ENCODE measurements at regions not wholly inside any gene's neighbourhood (a gene's known extent, or its start where the extent isn't known, plus 50 kb on each side); places are given as distances from the start of the nearest gene placed in this dataset.
A peak's percentile ranks its signal among the peaks of the same experiment; 100 is the strongest.
"Not testable (repeated sequence)": the region's sequence is repeated elsewhere in the genome, so short reads cannot be mapped to it uniquely, and the experiment has no call there.

DNA sequence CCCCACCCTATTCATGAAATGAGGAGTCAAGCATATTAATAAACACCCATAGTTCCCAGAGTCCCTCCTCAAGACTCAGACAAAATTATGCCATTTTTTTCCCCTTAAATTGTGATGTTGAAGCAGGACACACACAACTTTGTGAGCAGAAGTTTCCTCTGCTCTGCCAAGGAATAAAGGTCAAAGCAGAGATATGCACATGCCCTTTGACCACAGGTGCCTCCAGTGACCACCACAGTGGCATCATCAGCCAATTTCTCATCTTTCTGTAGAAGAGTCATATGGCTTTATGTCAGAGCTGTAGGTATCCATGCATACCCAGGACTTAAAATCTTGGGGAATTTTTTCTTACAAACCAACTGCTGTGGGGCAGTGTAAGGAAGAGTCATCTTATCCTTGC, 304.4 kb upstream of the GADL1 start:
- Mint-ChIP-seq H3K27ac (no peak overlapping the region), H3K27me3 (no peaks in the 10 kb centered on the region), H3K4me1 (no peaks in the 10 kb centered on the region), H3K36me3 (ENCODE audit: low read depth) (no peaks in the 10 kb centered on the region), H3K4me3 (no peak overlapping the region)
- H3K9me3 ChIP-seq (ENCODE audit: control insufficient read depth, low read length, poor library complexity, severe bottlenecking): no peaks in the 10 kb centered on the region
- ATAC-seq (no peak), DNase-seq (no peak)

DNA sequence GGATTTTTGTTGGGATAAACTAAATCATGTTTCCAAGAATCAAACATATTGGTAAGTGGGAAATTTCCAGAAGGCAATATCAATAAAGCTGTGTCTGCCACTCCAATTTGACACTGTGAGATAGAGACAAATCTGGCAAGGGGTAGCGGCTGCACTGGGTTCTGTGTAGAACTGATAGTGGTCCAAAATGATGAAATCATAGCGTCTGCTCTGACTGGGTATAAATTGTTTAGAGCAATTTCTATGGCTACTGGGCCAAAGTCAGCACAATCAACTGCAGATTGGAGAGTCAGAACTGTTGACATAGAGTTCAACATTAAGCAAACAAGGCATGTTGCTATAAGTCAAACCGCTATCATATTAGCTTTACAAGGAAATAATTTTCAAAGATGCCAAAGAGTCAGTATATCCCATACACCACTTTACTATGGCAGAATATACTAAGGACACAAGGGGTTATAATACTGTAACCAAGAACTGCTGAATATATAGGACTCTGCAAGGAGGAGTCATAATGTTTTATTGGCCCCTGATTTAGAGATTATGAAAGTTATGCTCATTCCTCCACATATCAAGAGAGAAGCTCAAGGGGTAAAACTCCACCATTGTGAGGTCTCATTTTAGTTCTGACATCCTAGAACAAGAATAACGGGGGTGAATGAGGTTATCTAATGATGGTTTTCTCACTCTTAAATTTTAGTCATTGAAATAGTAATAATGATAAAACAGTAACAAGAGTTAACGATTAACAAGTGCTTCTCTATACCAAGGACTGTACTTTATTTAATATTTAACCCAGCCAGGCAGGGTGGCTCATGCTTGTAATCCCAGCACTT, 309.7 kb upstream of the GADL1 start:
- H3K4me3 Mint-ChIP-seq: no peak overlapping the region
- no peak for ATAC-seq
- H3K27ac Mint-ChIP-seq: no peak overlapping the region
- no peaks in the 10 kb centered on the region for H3K4me1 Mint-ChIP-seq
- H3K36me3 Mint-ChIP-seq (ENCODE audit: low read depth): no peaks in the 10 kb centered on the region
- H3K27me3 Mint-ChIP-seq: no peaks in the 10 kb centered on the region
- no peak for DNase-seq
- H3K9me3 ChIP-seq (ENCODE audit: control insufficient read depth, low read length, poor library complexity, severe bottlenecking): no peaks in the 10 kb centered on the region

DNA sequence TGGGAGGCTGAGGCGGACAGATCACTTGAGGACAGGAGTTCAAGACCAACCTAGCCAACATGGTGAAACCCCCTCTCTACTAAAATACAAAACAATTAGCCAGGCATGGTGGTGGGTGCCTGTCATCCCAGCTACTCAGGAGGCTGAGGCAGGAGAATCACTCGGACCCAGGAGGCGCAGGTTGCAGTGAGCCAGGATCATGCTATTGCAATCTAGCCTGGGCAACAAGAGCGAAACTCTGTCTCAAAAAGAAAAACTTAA, 310.3 kb upstream of the GADL1 start:
- H3K27me3 Mint-ChIP-seq; H3K9me3 ChIP-seq (ENCODE audit: control insufficient read depth, low read length, poor library complexity, severe bottlenecking); H3K36me3 Mint-ChIP-seq (ENCODE audit: low read depth); DNase-seq; H3K27ac Mint-ChIP-seq; H3K4me1 Mint-ChIP-seq; ATAC-seq; H3K4me3 Mint-ChIP-seq: not testable (repeated sequence)

DNA sequence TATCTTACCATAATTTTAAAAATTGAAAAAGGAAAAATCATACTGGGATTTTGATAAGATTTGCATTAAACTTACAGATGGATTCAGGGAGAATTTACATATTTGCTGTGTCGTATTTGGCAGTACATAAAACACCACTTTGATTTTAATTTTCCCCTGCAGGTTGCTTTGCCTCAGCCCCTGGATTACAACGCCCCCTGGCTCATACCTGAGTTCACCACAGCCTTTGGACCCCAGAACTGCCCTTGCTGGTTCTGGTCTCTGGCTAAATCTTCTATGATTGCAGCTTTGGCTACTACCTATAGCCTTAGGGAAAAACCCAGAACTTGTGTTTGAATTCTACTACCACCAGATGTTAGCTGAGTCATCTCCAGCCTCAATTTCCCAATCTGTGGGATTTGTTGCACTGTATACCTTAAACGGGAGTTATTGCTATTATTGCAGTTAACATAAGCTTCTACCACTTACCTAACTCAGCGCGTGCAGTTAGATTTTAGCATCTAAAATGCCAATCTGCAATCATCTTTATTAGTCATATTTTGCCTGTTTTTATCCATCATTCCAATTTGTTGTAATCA, 315.7 kb upstream of the GADL1 start:
- DNase-seq: no peak
- no peaks in the 10 kb centered on the region for H3K36me3 Mint-ChIP-seq (ENCODE audit: low read depth)

DNA sequence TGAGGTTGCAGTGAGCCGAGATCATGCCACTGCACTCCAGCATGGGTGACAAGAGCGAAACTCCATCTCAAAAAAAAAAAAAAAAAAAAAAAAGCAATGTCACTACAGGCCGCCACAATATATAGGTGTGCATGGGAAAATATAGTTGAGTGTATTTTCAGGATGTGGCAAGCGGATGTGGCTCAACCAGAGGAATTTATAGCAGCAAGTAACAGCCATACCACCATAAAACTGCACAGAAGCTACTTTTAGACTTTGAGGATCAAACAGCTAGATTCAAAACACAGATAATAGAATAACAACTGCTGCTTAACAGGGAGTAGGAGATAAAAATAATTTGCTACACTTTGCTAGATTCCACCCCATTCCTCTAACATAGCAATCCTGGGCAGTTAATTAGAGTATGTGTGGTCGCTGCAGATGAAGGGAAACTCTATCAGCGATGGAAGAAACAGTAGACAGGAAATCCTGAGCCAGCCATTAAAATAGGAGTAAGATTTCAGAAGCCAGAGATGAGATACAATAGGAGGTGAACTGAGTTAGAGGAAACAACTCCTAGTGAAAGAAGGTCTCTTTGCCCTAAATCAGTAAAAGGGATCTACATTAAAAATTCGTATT, 318.7 kb upstream of the STT3B start:
- DNase-seq (peak in 1 of 3 donors; percentile 30), ATAC-seq (peak; percentile 91)
- H3K27me3 Mint-ChIP-seq: no peaks in the 10 kb centered on the region
- no peaks in the 10 kb centered on the region for H3K36me3 Mint-ChIP-seq (ENCODE audit: low read depth)
- peak overlapping the region; percentile 86 for H3K4me3 Mint-ChIP-seq
- H3K9me3 ChIP-seq (ENCODE audit: control insufficient read depth, low read length, poor library complexity, severe bottlenecking): no peaks in the 10 kb centered on the region
- H3K27ac Mint-ChIP-seq: peak overlapping the region; percentile 88
- peaks cover 75% of the 10 kb centered on the region for H3K4me1 Mint-ChIP-seq

More for the DNA sequence above, 315.7 kb upstream of the GADL1 start:
- ATAC-seq: no peak
- Mint-ChIP-seq H3K4me1 (peaks cover 44% of the 10 kb centered on the region), H3K27me3 (no peaks in the 10 kb centered on the region), H3K4me3 (no peak overlapping the region), H3K27ac (no peak overlapping the region)
- no peaks in the 10 kb centered on the region for H3K9me3 ChIP-seq (ENCODE audit: control insufficient read depth, low read length, poor library complexity, severe bottlenecking)

DNA sequence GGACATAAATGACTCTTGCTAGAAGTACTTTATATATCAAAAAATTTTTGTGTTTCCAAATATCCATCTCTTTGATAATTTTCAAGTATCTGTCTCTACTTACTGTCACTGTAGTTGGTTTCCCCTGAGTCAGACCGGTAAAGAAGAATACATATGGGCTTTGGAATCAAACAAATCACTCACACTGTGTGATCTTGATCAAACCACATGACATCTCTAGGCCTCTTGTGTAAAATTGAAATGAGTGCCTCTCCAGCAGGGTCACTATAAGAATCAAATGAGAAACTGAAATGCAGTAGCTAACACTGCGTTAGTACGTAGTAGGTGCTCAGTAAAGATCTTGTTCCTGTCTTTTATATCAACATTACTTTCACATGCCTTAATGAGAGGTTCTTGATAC, 314.6 kb upstream of the STT3B start:
- H3K36me3 Mint-ChIP-seq (ENCODE audit: low read depth): no peaks in the 10 kb centered on the region
- no peaks in the 10 kb centered on the region for H3K9me3 ChIP-seq (ENCODE audit: control insufficient read depth, low read length, poor library complexity, severe bottlenecking)
- no peaks in the 10 kb centered on the region for H3K27me3 Mint-ChIP-seq
- no peak for DNase-seq
- peaks cover 80% of the 10 kb centered on the region for H3K4me1 Mint-ChIP-seq
- no peak overlapping the region for H3K4me3 Mint-ChIP-seq
- no peak for ATAC-seq
- peak overlapping the region; percentile 5 for H3K27ac Mint-ChIP-seq

DNA sequence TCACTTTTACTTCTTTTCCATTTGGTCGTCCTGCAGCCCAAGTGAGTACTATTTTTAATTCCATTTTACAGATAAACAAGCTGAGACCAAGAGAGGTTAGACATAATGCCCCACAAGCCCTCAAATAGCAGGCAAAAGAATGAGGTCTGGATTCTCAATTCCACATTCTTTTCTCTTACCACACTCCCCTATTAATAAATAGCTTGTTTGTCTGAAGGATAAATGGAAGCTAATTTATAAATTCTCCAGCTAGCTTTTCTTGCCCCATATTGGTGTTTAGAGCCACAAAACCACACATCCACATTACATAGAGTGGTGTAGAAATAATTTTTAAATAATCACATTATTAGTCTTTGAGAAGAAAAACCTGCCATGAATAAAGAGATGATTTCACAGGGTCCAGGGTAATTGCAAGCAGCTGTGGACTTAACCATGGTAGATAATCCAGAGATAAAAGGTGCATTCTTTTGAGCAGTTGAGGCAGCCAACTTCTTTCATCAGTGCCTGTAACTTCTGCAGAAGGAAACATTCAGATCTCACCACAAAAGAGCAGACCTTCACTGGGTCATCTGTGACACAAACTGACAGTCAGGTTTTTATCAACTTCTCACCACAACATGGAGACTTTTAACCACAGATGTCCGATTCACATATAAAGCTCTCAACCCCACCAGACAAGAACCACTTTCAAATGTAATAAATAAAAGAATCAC, 313.4 kb upstream of the STT3B start:
- no peaks in the 10 kb centered on the region for H3K27me3 Mint-ChIP-seq
- peaks cover 80% of the 10 kb centered on the region for H3K4me1 Mint-ChIP-seq
- peak overlapping the region; percentile 19 for H3K4me3 Mint-ChIP-seq
- no peaks in the 10 kb centered on the region for H3K9me3 ChIP-seq (ENCODE audit: control insufficient read depth, low read length, poor library complexity, severe bottlenecking)
- ATAC-seq (no peak), DNase-seq (no peak)
- H3K27ac Mint-ChIP-seq: peak overlapping the region; percentile 5
- H3K36me3 Mint-ChIP-seq (ENCODE audit: low read depth): no peaks in the 10 kb centered on the region

DNA sequence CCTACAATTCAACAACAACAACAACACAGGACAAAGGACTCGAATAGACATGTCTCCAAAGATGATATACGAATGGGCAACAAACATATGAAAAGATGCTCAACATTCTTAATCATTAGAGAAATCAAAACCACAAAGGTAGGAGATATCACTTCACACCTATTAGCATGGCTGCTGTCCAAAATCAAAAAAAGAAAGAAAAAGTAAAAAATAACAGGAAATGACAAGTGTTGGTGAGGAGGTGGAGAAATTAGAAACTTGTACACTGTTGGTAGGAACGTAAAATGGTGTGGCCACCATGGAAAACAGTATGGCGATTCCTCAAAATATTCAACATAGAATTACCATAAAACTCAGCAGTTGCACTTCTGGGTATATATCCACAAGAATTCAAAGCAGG, 312.3 kb upstream of the STT3B start:
- Mint-ChIP-seq H3K27me3 (no peaks in the 10 kb centered on the region), H3K36me3 (ENCODE audit: low read depth) (no peaks in the 10 kb centered on the region), H3K27ac (no peak overlapping the region), H3K4me1 (peaks cover 75% of the 10 kb centered on the region), H3K4me3 (no peak overlapping the region)
- DNase-seq (no peak), ATAC-seq (no peak)
- H3K9me3 ChIP-seq (ENCODE audit: control insufficient read depth, low read length, poor library complexity, severe bottlenecking): no peaks in the 10 kb centered on the region

DNA sequence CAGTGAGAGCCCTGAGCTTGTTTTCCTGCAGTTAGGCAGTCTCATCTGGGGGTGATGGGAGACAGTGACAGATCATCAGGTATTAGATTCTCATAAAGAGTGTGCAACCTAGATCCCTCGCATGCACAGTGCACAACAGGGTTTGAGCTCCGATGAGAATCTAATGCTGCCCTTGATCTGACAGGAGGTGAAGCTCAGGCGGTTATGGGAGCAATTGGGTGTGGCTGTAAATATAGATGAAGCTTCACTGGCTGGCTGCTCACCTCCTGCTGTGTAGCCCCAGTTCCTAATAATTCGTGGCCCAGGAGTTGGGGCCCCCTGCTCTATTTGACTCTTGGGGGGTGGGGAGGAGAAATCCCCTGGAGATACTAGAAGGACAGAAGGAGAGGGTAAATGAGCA, 309.4 kb upstream of the STT3B start:
- Mint-ChIP-seq H3K4me1 (peaks cover 74% of the 10 kb centered on the region), H3K4me3 (peak overlapping the region; percentile 84), H3K36me3 (ENCODE audit: low read depth) (no peaks in the 10 kb centered on the region), H3K27me3 (no peaks in the 10 kb centered on the region), H3K27ac (peak overlapping the region; percentile 97)
- DNase-seq (no peak), ATAC-seq (no peak)
- H3K9me3 ChIP-seq (ENCODE audit: control insufficient read depth, low read length, poor library complexity, severe bottlenecking): no peaks in the 10 kb centered on the region

DNA sequence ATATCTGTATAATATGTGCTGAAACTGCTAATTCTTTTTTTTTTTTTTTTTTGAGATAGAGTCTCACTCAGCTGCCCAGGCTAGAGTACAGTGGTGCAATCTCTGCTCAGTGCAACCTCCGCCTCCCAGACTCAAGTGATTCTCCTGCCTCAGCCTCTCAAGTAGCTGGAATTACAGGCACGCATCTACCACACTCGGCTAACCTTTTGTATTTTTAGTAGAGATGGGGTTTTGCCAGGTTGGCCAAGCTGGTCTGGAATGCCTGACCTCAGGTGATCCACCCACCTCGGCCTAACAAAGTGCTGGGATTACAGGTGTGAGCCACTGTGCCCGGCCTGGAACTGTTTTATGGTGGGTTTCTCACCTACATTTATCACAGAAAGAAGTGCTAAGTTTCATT, 307.8 kb upstream of the STT3B start:
- ATAC-seq (no peak), DNase-seq (no peak)
- no peaks in the 10 kb centered on the region for H3K36me3 Mint-ChIP-seq (ENCODE audit: low read depth)
- H3K4me1 Mint-ChIP-seq: peaks cover 69% of the 10 kb centered on the region
- H3K27ac Mint-ChIP-seq: peak overlapping the region; percentile 97
- no peaks in the 10 kb centered on the region for H3K9me3 ChIP-seq (ENCODE audit: control insufficient read depth, low read length, poor library complexity, severe bottlenecking)
- no peaks in the 10 kb centered on the region for H3K27me3 Mint-ChIP-seq
- no peak overlapping the region for H3K4me3 Mint-ChIP-seq

DNA sequence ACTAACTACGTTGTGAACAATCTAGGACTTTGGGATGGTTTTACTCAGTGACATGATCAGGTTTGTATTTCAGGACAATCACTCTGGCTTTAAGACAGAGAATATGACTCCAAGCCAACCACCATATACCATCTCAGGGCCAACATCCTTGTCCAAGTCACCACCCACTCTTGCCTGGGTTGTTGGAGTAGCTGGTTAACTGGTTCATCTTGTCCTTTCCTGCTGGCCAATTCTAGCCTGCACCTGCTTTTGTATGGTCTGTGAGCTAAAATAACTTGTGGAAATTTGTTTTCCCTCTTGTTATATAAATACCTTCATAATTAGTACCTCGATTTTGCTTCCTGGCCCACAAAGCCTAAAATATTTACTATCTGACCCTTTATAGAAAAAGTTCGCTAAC, 306.8 kb upstream of the STT3B start:
- peak overlapping the region; percentile 97 for H3K27ac Mint-ChIP-seq

DNA sequence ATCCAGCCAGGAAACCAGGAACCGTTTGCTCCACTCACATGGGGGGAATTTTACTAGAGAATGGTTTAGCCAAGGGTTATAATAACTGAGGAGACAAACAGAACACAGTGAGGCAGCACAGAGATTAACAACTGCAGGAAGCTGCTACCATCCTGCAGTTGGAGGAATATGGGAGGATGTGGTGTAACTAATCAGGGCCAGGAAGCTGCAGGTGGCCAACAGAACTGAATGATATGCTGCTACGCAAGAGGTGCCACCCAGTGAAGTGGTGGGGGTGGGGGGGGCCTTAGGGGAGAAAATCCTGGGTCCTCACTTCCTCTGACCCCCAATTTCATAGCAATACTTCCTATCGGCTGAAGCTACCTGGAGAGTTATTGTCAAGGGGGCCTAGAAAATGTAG, 306.4 kb upstream of the STT3B start:
- Mint-ChIP-seq H3K27ac (peak overlapping the region; percentile 97), H3K4me3 (peak overlapping the region; percentile 82), H3K4me1 (peaks cover 71% of the 10 kb centered on the region), H3K27me3 (no peaks in the 10 kb centered on the region), H3K36me3 (ENCODE audit: low read depth) (no peaks in the 10 kb centered on the region)
- DNase-seq (no peak), ATAC-seq (peak; percentile 50)
- H3K9me3 ChIP-seq (ENCODE audit: control insufficient read depth, low read length, poor library complexity, severe bottlenecking): no peaks in the 10 kb centered on the region

More for the DNA sequence above, 306.8 kb upstream of the STT3B start:
- ATAC-seq: no peak
- Mint-ChIP-seq H3K27me3 (no peaks in the 10 kb centered on the region), H3K4me3 (peak overlapping the region; percentile 82), H3K4me1 (peaks cover 68% of the 10 kb centered on the region), H3K36me3 (ENCODE audit: low read depth) (no peaks in the 10 kb centered on the region)
- H3K9me3 ChIP-seq (ENCODE audit: control insufficient read depth, low read length, poor library complexity, severe bottlenecking): no peaks in the 10 kb centered on the region
- DNase-seq: no peak

DNA sequence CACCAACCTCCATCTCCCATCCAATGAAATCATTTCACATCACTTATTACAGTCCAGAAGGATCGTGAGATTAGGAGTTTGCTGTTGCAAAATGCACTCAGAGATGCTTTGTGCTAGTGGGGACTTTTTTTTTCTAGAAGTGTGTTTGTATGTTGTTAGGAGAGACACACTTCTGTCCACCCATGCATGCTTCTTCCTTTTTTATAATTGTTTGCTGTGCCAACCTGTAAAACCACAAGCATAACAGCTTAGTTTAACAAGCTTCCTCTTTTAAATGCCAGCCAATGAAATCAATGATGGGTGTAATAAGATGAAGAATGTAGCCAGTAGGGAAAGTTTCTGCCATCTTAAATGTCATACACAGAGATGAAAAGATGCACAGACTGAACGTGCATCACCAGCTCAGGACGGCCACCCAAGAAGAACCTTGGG, 305.6 kb upstream of the STT3B start:
- Mint-ChIP-seq H3K4me3 (peak overlapping the region; percentile 82), H3K36me3 (ENCODE audit: low read depth) (no peaks in the 10 kb centered on the region), H3K27ac (peak overlapping the region; percentile 97), H3K4me1 (peaks cover 70% of the 10 kb centered on the region), H3K27me3 (no peaks in the 10 kb centered on the region)
- DNase-seq (no peak), ATAC-seq (peak; percentile 85)
- no peaks in the 10 kb centered on the region for H3K9me3 ChIP-seq (ENCODE audit: control insufficient read depth, low read length, poor library complexity, severe bottlenecking)
